ENCODE measurements at regions not wholly inside any gene's neighbourhood (a gene's known extent, or its start where the extent isn't known, plus 50 kb on each side); places are given as distances from the start of the nearest gene placed in this dataset.
"Not testable (repeated sequence)": the region's sequence is repeated elsewhere in the genome, so short reads cannot be mapped to it uniquely, and the experiment has no call there.

DNA sequence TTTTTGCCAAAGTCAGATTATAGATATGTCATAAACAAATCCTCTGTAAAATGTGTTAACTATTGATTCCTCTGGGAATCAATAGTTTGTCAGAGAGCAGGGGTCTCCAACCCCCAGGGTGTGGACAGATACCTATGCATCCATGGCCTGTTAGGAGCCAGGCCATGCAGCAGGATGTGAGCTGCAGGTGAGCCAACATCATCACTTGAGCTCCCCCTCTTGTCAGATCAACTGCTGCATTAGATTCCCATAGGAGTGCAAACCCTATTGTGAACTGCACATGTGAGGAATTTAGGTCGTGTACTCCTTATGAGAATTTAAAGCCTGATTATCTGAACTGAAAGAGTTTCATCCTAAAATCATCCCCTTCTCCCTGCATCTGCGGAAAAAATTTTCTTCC lies 1365.4 kb downstream of the ARAP2 start:
- no peak for DNase-seq (ENCODE audit: low spot score)

DNA sequence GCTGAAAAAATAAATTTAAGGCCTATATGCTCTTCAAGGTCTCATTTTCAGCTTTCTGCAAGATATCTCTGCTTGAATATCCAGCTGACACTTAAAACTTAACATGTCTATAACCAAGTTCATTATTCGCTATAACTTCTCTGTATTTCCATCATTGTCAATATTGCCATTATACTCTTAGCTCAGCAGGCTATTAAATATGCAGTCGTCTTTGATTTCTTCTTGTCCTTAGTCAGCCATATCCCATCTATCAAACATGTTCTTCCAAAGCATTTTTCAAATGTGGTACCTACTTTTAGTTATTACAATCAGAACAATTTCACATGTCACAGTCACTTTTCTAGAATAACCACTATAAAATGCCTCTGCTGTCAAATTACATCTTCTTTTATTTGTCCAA lies 1364.1 kb downstream of the ARAP2 start:
- DNase-seq (ENCODE audit: low spot score): no peak

DNA sequence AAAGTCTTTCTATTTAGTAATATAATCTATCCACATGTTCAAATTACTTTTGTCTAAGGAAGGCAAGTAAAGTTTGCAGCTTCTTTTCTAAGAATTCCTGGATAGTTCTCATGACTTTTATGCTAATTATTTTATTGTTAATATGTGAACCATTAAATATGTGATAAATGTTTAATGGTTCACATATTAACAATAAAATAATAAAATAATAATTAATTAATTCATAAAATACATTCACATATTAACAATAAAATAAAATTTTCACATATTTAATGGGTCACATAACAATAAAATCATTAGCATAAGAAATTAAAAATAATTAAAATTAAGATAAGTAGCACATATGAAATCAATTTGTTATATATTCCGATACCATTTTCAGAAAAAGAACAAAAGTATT lies 1352.4 kb downstream of the ARAP2 start:
- DNase-seq (ENCODE audit: low spot score): no peak

DNA sequence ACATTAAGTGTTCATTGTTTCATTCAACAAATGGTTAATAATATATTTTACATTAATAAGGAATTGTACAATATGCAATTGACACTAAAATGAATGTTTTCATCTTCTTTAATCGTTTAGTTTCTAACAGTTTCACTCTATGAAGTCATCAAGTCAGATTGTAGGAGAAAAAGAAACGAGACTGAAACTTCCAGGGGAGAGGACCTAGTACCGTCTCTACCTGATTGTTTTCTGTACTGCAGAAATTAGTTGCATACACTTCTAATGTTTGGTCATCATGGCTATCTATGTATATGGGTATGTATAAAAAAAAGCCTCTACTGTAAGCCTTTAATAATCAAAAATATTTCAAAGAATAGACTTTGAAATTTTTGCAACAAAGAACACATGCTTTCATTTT lies 1350.9 kb downstream of the ARAP2 start:
- DNase-seq (ENCODE audit: low spot score): no peak

- DNase-seq (ENCODE audit: low spot score): no peak
Measured at GRCh38 chr4:34920032-34920431, 1324.3 kb downstream of the ARAP2 start.

GRCh38 chr4:34921391-34921790 lies 1322.9 kb downstream of the ARAP2 start:
- DNase-seq (ENCODE audit: low spot score): no peak

GRCh38 chr4:34922325-34922724 lies 1322.0 kb downstream of the ARAP2 start:
- no peak for DNase-seq (ENCODE audit: low spot score)

GRCh38 chr4:34932591-34932990 lies 1311.7 kb downstream of the ARAP2 start:
- DNase-seq (ENCODE audit: low spot score): no peak

DNA sequence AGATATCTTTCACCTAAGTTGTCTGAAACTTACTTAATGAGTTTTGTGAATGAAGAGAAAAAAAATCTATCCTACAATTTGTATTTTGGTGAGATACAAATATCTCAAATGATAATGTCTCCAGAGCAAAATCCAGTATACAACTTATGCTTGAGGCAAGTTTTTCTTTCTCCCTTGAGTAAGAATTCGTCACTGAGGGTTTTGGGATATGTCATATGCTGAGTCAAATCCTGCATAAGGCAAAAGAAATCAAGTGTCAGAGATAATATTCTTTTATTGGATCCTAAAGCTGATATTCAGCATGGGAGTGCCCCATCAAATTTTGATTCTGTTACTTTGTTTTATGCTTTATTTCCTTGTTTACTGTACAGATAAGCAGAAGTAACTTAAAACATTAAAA lies 1308.6 kb downstream of the ARAP2 start:
- no peak for DNase-seq (ENCODE audit: low spot score)

DNA sequence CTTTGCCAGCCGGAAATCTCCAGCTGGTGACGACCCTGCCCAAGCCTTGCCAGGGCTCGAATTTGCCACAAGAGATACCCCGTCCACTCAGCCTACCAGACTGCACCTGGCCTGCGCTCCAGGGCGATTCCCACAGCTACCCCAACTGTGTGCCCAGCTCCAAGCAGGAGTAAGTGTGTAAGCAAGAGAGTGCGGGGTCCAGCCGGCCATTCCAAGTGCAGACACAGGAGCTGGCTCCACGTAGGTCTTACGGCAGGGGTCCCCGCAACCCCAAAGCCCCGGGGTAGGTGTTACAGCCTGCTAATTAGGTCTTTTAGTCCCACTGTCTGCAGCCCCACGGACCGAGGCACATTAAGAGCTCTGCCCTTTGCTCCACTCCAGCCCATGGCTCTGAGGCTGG lies 1305.2 kb downstream of the ARAP2 start:
- DNase-seq (ENCODE audit: low spot score): no peak

DNA sequence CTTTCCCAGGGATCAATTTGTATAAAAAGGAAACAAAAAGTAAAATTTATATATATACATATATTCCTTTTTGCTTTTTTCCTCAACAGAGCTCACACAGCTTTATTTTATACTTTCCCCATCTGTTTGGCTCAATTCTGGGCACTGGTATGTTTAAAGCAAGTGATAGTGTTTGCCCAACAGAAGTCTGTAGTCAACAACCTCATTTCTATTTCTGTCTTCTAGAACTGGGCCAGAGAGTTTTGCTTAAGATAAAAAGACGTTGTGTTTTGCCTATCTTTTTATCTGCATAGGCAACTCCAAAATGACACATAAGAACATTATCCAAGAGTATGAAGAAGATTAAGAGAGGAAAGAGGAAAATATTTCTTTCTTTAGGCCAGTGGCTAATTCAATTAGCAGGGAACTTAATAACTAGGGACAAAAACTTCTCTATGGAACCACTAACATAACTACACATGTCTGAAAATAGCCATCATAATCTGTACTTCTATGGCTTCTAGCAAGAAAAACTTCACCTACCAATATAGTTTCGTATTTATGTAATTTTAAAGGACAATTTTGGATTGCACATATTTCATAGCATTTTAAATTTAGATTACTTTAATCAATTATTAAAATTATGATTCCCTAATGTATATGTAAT lies 1300.5 kb downstream of the ARAP2 start:
- no peak for DNase-seq (ENCODE audit: low spot score)

DNA sequence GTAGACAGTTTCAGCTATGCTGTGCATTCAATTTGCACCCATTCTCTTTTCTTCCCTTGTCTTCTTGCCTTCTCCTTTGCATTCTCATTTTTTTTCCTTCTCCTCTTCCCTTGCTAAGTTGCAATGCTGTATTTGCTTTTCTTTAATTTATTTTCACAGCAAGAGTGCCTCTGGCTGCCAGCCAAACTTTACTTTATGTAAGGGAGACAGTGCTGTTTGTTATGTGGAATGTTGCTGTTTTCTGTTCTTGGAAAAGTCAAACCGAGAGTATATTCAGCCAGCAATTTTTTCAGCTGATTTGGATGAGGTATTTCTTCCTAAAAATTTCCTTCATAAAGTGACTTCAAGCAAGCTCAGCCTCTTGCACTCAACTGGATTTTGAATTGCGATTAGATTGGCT lies 1293.4 kb downstream of the ARAP2 start:
- no peak for DNase-seq (ENCODE audit: low spot score)

DNA sequence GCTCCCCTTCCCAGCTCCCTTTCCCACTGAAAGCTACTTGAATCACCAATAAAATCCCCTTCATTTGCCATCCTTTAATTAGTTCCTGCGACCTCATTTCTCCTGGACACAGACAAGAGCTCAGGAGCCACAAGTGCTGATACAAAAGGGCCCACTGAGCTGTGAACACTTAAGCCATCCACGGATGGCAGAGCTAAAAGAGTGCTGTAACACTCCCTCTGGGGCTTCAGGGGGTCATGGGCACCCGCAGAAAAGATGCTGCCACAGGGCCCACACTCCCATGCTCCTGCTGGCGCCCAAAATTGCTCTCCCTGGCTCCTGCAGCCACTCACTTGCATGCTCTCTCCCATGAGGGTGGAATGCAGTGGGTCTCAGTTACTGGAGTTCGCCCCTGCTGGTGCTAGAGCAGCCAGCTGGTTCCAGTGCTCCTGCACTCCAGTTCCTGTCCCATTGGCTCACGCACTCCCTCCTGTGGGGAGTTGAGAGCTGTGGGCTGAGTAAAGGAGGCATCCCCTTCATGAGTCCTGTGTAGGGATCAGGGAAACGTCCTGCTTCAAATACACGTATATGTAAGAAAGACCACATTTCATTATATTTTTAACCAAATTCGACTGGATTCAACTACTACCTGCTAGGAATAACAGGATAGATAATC lies 1291.0 kb downstream of the ARAP2 start:
- DNase-seq (ENCODE audit: low spot score): peak; percentile 8

DNA sequence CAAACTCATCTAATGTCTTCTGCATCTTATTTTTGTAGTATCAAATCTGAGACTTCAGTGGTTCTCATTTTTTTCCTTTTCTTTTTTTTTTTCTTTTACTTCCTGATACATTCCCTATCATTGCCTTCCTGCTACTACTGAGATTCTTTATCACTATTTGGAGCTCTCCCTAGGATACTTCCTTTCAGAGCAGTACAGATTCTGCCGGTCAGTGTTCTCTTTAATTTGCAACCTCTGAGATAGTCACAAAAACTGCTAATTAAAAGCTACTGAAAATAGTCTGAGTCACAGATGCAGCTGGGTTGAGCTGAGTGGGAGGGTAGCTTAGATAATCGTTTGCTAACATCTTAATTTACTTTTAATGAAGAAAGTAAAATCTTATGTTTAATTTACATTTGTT lies 1279.7 kb downstream of the ARAP2 start:
- DNase-seq (ENCODE audit: low spot score): peak; percentile 4

- DNase-seq (ENCODE audit: low spot score): no peak
Measured at GRCh38 chr4:34972189-34972588, 1272.1 kb downstream of the ARAP2 start.

DNA sequence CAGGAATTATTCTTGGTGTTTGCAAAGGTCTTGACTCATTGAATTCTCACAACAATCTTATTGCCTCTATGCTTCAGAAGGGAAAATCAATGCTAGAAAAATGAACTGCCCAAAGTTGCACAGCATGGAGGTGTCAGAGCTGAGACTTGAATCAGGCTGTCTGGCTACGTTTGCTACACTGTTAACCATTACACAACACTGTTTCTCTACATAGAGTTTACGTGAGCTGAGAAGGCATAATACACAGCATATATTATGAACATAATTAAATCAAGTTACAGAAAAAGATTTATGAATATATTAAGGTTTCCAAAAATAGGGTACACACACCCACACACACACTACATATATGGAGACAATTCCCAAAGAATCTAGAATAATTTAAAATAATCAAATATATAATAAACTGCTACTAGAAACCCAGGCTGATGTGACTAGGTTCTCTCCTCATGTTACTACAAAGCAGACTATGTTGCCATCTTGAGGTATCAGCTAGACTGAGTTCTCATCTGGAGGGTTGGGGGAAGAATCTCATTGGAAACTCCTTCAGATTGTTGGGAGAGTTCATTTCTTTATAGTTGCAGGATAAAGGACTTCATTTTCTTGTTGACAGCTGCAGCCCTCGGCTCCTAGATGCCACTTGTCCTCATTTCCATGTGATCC lies 1270.5 kb downstream of the ARAP2 start:
- DNase-seq (ENCODE audit: low spot score): no peak

DNA sequence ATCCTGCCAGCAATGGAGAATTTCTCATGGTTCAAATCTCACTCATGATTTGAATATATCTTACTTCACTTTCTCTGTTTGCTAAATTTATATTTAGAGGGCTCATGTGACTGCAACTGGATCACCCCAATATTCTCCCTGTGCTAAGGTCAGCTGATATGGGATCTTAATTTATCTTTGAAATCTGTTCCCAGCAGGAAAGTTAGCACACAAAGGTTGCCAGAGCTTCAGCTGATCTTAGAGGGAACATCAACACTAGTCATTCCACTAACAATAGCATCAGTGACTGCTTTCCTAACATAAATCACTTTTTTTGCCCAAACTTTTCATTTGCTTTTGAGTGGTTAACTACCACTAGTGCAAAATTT lies 1270.0 kb downstream of the ARAP2 start:
- DNase-seq (ENCODE audit: low spot score): no peak

GRCh38 chr4:35021222-35021621 lies 1223.1 kb downstream of the ARAP2 start:
- not testable (repeated sequence) for DNase-seq (ENCODE audit: low spot score)

DNA sequence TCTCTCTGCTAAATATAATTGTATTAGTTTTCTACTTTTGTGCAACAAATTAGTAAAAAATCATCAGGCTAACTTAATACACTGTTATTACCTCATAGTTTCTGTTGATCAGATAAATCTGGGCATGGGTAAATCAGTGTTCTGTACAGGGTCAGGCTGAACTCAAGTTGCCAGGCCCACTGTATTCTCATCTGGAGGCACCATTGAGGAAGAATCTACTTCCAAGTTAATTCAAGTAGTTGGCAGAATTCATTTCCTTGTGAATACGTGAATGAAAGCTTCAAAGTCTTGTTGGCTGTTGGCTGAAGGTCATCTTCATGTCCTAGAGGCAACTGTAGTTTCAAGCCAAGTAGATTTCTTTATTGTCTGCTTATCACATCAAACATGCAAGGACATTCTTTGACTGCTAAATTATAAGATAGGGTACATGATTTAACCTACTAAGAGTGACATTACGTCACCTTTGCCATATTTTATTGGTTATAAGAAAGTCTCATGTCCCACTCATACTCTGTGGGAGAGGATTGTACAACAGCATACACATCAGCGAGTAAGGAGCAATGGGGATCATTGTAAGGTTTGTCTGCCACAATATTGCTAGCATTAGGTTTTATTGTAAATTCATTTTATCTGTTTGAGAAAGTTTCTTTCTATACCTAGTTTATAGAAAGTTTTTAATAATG lies 1219.0 kb downstream of the ARAP2 start:
- no peak for DNase-seq (ENCODE audit: low spot score)

DNA sequence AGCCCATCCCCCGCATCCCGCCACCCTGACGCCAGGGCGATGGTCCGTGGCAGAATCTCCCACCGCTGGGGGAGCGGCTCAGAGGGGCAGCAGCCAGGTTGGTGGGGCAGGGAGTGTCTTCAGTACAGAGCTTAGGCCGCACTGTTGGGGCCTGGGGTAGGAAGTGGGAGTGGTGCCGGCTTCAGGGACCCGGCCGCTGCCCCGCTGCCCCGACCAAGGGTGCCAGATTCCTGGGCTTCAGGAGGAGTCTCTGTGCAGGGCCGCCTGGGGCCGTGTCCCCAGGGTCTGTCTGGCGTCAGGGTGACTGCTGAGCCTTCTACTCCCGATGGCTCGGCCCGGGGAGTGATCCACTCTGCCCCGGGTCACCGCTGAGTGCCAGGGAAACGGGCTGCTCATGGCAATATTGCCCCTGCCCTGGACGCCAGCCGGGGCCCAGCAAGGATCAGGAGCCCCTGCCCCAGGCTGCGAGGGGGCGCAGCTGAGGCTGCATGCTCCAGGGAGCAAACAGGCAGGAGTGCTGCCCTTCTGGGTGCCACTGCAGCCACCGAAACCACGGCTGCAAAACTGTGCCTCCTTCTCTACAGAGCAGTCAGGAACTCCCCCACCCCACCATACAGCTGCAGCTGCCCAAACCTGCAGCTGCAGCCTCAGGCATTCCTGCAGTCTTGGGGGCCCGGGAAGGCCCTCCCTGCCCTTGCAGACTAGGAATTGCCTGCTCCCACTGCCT lies 1206.1 kb downstream of the ARAP2 start:
- DNase-seq (ENCODE audit: low spot score): no peak

DNA sequence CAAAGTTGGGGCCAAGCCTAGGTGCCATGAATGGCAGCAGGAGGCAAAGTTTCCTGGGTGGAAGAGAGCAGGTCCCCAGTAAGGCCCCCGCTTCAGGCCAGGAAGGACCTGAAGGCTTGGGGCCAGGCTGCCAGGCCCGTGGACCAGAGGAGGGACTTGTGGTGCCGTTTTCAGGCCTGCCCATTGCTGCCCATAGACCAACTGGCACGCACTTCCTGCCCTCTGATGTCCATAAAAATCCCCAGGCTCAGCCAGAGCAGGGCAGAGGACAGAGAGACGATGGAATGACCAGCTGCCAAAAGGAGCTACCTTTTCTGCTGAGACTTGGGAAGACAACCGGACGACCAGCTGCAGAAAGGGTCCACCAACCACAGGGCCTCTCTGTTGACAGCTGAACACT lies 1205.5 kb downstream of the ARAP2 start:
- DNase-seq (ENCODE audit: low spot score): no peak

DNA sequence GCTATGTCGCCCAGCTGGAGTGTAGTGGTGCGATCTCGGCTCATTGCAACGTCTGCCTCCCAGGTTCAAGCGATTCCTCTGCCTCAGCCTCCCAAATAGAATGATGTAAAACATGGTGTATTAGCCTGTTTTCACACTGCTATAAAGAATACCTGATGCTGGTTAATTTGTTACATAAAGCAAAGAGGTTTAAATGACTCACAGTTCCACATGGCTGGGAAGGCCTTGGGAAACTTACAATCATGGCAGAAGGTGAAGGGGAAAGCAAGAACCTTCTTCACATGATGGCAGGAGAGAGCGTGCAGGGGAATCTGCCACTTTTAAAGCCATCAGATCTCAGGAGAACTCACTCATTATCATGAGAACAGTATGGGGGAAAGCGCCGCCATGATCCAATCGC lies 1191.8 kb downstream of the ARAP2 start:
- no peak for DNase-seq (ENCODE audit: low spot score)

Data from iPS-NIHi11 (cell line).